ENCODE measurements at regions not wholly inside any gene's neighbourhood (a gene's known extent, or its start where the extent isn't known, plus 50 kb on each side); places are given as distances from the start of the nearest gene placed in this dataset.

GRCh38 chr2:7609974-7610373 is 692.8 kb downstream of the RNF144A start:
- Histone ChIP-seq H3K36me3 (ENCODE audit: insufficient read depth, low read length) (no peaks in the 10 kb centered on the region), H3K4me1 (ENCODE audit: control insufficient read depth, insufficient read depth, low read length) (no peaks in the 10 kb centered on the region), H3K4me2 (ENCODE audit: low read length) (no peak overlapping the region), H3K9ac (ENCODE audit: low read depth, low read length) (no peak overlapping the region), H3K4me3 (ENCODE audit: low read length) (no peak overlapping the region), H3K9me3 (replicated peaks; ENCODE audit: low read length) (no peaks in the 10 kb centered on the region), H3K27me3 (ENCODE audit: control insufficient read depth, insufficient read depth, low read length) (no peaks in the 10 kb centered on the region)

GRCh38 chr2:7611750-7612149 is 694.5 kb downstream of the RNF144A start:
- Histone ChIP-seq H3K9me3 (replicated peaks; ENCODE audit: low read length) (no peaks in the 10 kb centered on the region), H3K4me2 (ENCODE audit: low read length) (no peak overlapping the region), H3K4me3 (ENCODE audit: low read length) (no peak overlapping the region), H3K4me1 (ENCODE audit: control insufficient read depth, insufficient read depth, low read length) (no peaks in the 10 kb centered on the region), H3K27me3 (ENCODE audit: control insufficient read depth, insufficient read depth, low read length) (no peaks in the 10 kb centered on the region), H3K36me3 (ENCODE audit: insufficient read depth, low read length) (no peaks in the 10 kb centered on the region), H3K9ac (ENCODE audit: low read depth, low read length) (no peak overlapping the region)

GRCh38 chr2:7612969-7613368 is 695.8 kb downstream of the RNF144A start:
- no peaks in the 10 kb centered on the region for H3K36me3 ChIP-seq (ENCODE audit: insufficient read depth, low read length)
- H3K4me3 ChIP-seq (ENCODE audit: low read length) = no peak overlapping the region
- H3K9me3 ChIP-seq (replicated peaks; ENCODE audit: low read length) = no peaks in the 10 kb centered on the region
- no peak overlapping the region for H3K4me2 ChIP-seq (ENCODE audit: low read length)
- H3K9ac ChIP-seq (ENCODE audit: low read depth, low read length) = no peak overlapping the region
- no peaks in the 10 kb centered on the region for H3K27me3 ChIP-seq (ENCODE audit: control insufficient read depth, insufficient read depth, low read length)
- H3K4me1 ChIP-seq (ENCODE audit: control insufficient read depth, insufficient read depth, low read length) = no peaks in the 10 kb centered on the region

- Histone ChIP-seq H3K4me2 (ENCODE audit: low read length) (no peak overlapping the region), H3K4me3 (ENCODE audit: low read length) (no peak overlapping the region), H3K9ac (ENCODE audit: low read depth, low read length) (no peak overlapping the region), H3K27me3 (ENCODE audit: control insufficient read depth, insufficient read depth, low read length) (no peaks in the 10 kb centered on the region), H3K9me3 (replicated peaks; ENCODE audit: low read length) (no peaks in the 10 kb centered on the region), H3K36me3 (ENCODE audit: insufficient read depth, low read length) (no peaks in the 10 kb centered on the region), H3K4me1 (ENCODE audit: control insufficient read depth, insufficient read depth, low read length) (no peaks in the 10 kb centered on the region)
These were observed 696.6 kb downstream of the RNF144A start for GRCh38 chr2:7613831-7614230.

GRCh38 chr2:7618031-7618430 is 700.8 kb downstream of the RNF144A start:
- no peaks in the 10 kb centered on the region for H3K4me1 ChIP-seq (ENCODE audit: control insufficient read depth, insufficient read depth, low read length)
- no peaks in the 10 kb centered on the region for H3K27me3 ChIP-seq (ENCODE audit: control insufficient read depth, insufficient read depth, low read length)
- no peak overlapping the region for H3K9ac ChIP-seq (ENCODE audit: low read depth, low read length)
- no peaks in the 10 kb centered on the region for H3K36me3 ChIP-seq (ENCODE audit: insufficient read depth, low read length)
- no peak overlapping the region for H3K4me3 ChIP-seq (ENCODE audit: low read length)
- H3K9me3 ChIP-seq (replicated peaks; ENCODE audit: low read length) = no peaks in the 10 kb centered on the region
- H3K4me2 ChIP-seq (ENCODE audit: low read length) = no peak overlapping the region

GRCh38 chr2:7619203-7619970 is 702.2 kb downstream of the RNF144A start:
- H3K4me3 ChIP-seq (ENCODE audit: low read length) = no peak overlapping the region
- H3K9ac ChIP-seq (ENCODE audit: low read depth, low read length) = no peak overlapping the region
- H3K36me3 ChIP-seq (ENCODE audit: insufficient read depth, low read length) = no peaks in the 10 kb centered on the region
- H3K27me3 ChIP-seq (ENCODE audit: control insufficient read depth, insufficient read depth, low read length) = no peaks in the 10 kb centered on the region
- no peaks in the 10 kb centered on the region for H3K9me3 ChIP-seq (replicated peaks; ENCODE audit: low read length)
- no peak overlapping the region for H3K4me2 ChIP-seq (ENCODE audit: low read length)
- H3K4me1 ChIP-seq (ENCODE audit: control insufficient read depth, insufficient read depth, low read length) = no peaks in the 10 kb centered on the region

- Histone ChIP-seq H3K9me3 (replicated peaks; ENCODE audit: low read length) (no peaks in the 10 kb centered on the region), H3K4me1 (ENCODE audit: control insufficient read depth, insufficient read depth, low read length) (no peaks in the 10 kb centered on the region), H3K36me3 (ENCODE audit: insufficient read depth, low read length) (no peaks in the 10 kb centered on the region), H3K4me2 (ENCODE audit: low read length) (no peak overlapping the region), H3K4me3 (ENCODE audit: low read length) (no peak overlapping the region), H3K9ac (ENCODE audit: low read depth, low read length) (no peak overlapping the region), H3K27me3 (ENCODE audit: control insufficient read depth, insufficient read depth, low read length) (no peaks in the 10 kb centered on the region)
These were observed 703.0 kb downstream of the RNF144A start for GRCh38 chr2:7620255-7620654.

- Histone ChIP-seq H3K4me3 (ENCODE audit: low read length) (no peak overlapping the region), H3K4me1 (ENCODE audit: control insufficient read depth, insufficient read depth, low read length) (no peaks in the 10 kb centered on the region), H3K27me3 (ENCODE audit: control insufficient read depth, insufficient read depth, low read length) (no peaks in the 10 kb centered on the region), H3K9ac (ENCODE audit: low read depth, low read length) (no peak overlapping the region), H3K4me2 (ENCODE audit: low read length) (no peak overlapping the region), H3K36me3 (ENCODE audit: insufficient read depth, low read length) (no peaks in the 10 kb centered on the region), H3K9me3 (replicated peaks; ENCODE audit: low read length) (no peaks in the 10 kb centered on the region)
These were observed 704.0 kb downstream of the RNF144A start for GRCh38 chr2:7621018-7621814.

- no peaks in the 10 kb centered on the region for H3K36me3 ChIP-seq (ENCODE audit: insufficient read depth, low read length)
- H3K4me1 ChIP-seq (ENCODE audit: control insufficient read depth, insufficient read depth, low read length) = no peaks in the 10 kb centered on the region
- no peaks in the 10 kb centered on the region for H3K27me3 ChIP-seq (ENCODE audit: control insufficient read depth, insufficient read depth, low read length)
- no peaks in the 10 kb centered on the region for H3K9me3 ChIP-seq (replicated peaks; ENCODE audit: low read length)
- no peak overlapping the region for H3K4me3 ChIP-seq (ENCODE audit: low read length)
- H3K4me2 ChIP-seq (ENCODE audit: low read length) = no peak overlapping the region
- no peak overlapping the region for H3K9ac ChIP-seq (ENCODE audit: low read depth, low read length)
These were observed 708.4 kb downstream of the RNF144A start for GRCh38 chr2:7625392-7626138.

- Histone ChIP-seq H3K4me2 (ENCODE audit: low read length) (no peak overlapping the region), H3K9ac (ENCODE audit: low read depth, low read length) (no peak overlapping the region), H3K9me3 (replicated peaks; ENCODE audit: low read length) (no peaks in the 10 kb centered on the region), H3K36me3 (ENCODE audit: insufficient read depth, low read length) (no peaks in the 10 kb centered on the region), H3K4me1 (ENCODE audit: control insufficient read depth, insufficient read depth, low read length) (no peaks in the 10 kb centered on the region), H3K4me3 (ENCODE audit: low read length) (no peak overlapping the region), H3K27me3 (ENCODE audit: control insufficient read depth, insufficient read depth, low read length) (no peaks in the 10 kb centered on the region)
These were observed 708.9 kb downstream of the RNF144A start for GRCh38 chr2:7626139-7626537.

- Histone ChIP-seq H3K27me3 (ENCODE audit: control insufficient read depth, insufficient read depth, low read length) (no peaks in the 10 kb centered on the region), H3K4me3 (ENCODE audit: low read length) (no peak overlapping the region), H3K9me3 (replicated peaks; ENCODE audit: low read length) (no peaks in the 10 kb centered on the region), H3K4me1 (ENCODE audit: control insufficient read depth, insufficient read depth, low read length) (no peaks in the 10 kb centered on the region), H3K36me3 (ENCODE audit: insufficient read depth, low read length) (no peaks in the 10 kb centered on the region), H3K9ac (ENCODE audit: low read depth, low read length) (no peak overlapping the region), H3K4me2 (ENCODE audit: low read length) (no peak overlapping the region)
These were observed 710.4 kb downstream of the RNF144A start for GRCh38 chr2:7627583-7627982.

All from skeletal muscle satellite cell (primary cell).